GM23338 (cell line): ENCODE measurements at regions not wholly inside any gene's neighbourhood (a gene's known extent, or its start where the extent isn't known, plus 50 kb on each side); places are given as distances from the start of the nearest gene placed in this dataset.

Experiments used
- ATAC-seq: fragments of 200-7000 bp; cut with Tn5 transposase; 3 replicates; pipeline ENCODE4 v1.9.1; 2020
- DNase-seq: peaks from one replicate; pipeline ENCODE4 v3.0.0-alpha.2; 2015; ENCODE audit warnings: low spot score
- H2AFZ ChIP-seq: fragments of 200-600 bp; sonication (generic); 2 replicates; pipeline ENCODE4 v1.8.0; 2016; ENCODE audit warnings: antibody characterized with exemption, mild to moderate bottlenecking, moderate library complexity
- H3F3A ChIP-seq: fragments of 200-600 bp; sonication (generic); replicated peaks from 2 replicates; pipeline ENCODE4 v1.8.0; 2017; ENCODE audit warnings: antibody characterized with exemption, mixed run types, low read depth
- H3K27ac ChIP-seq: fragments of 200-600 bp; sonication (generic); 2 replicates; pipeline ENCODE4 v1.6.1; 2016; ENCODE audit warnings: low read depth
- H3K27me3 ChIP-seq: fragments of 200-600 bp; sonication (generic); 2 replicates; pipeline ENCODE4 v1.8.0; 2016; ENCODE audit warnings: mild to moderate bottlenecking, mixed run types, moderate library complexity; ENCODE audit not compliant: insufficient read depth
- H3K36me3 ChIP-seq: fragments of 200-600 bp; sonication (generic); 2 replicates; pipeline ENCODE4 v1.8.0; 2016; ENCODE audit warnings: mild to moderate bottlenecking; ENCODE audit not compliant: insufficient read depth
- H3K4me1 ChIP-seq: fragments of 200-600 bp; sonication (generic); 2 replicates; pipeline ENCODE4 v1.8.0; 2016; ENCODE audit warnings: mild to moderate bottlenecking, moderate library complexity; ENCODE audit not compliant: insufficient read depth
- H3K4me2 ChIP-seq: fragments of 200-600 bp; sonication (generic); 2 replicates; pipeline ENCODE4 v1.7.1; 2017; ENCODE audit warnings: mixed run types
- H3K4me3 ChIP-seq: fragments of 200-600 bp; sonication (generic); 2 replicates; pipeline ENCODE4 v1.6.1; 2016; ENCODE audit warnings: mixed run types
- H3K79me2 ChIP-seq: fragments of 200-600 bp; sonication (generic); replicated peaks from 2 replicates; pipeline ENCODE4 v1.8.0; 2017; ENCODE audit warnings: mild to moderate bottlenecking; ENCODE audit not compliant: insufficient read depth
- H3K9me2 ChIP-seq: fragments of 200-600 bp; sonication (generic); 2 replicates; pipeline ENCODE4 v1.8.0; 2017; ENCODE audit not compliant: insufficient read depth
- H4K20me1 ChIP-seq: fragments of 200-600 bp; sonication (generic); replicated peaks from 2 replicates; pipeline ENCODE4 v1.8.0; 2017; ENCODE audit warnings: mild to moderate bottlenecking; ENCODE audit not compliant: insufficient read depth
- H3K27ac Mint-ChIP-seq: 2 replicates; pipeline ENCODE4 v1.8.0; 2020; ENCODE audit warnings: inconsistent platforms, mild to moderate bottlenecking, moderate library complexity, mixed read lengths
- H3K27me3 Mint-ChIP-seq: 3 replicates; pipeline ENCODE4 v1.8.0; 2022; ENCODE audit warnings: low read depth, mild to moderate bottlenecking, moderate library complexity, mixed read lengths, inconsistent platforms; ENCODE audit not compliant: insufficient read depth, poor library complexity
- H3K36me3 Mint-ChIP-seq: 3 replicates; pipeline ENCODE4 v1.8.0; 2021; ENCODE audit warnings: low read depth, mild to moderate bottlenecking, inconsistent platforms, moderate library complexity, mixed read lengths
- H3K4me1 Mint-ChIP-seq: 3 replicates; pipeline ENCODE4 v1.8.0; 2020; ENCODE audit warnings: mild to moderate bottlenecking, inconsistent platforms, mixed read lengths
- H3K4me3 Mint-ChIP-seq: 3 replicates; pipeline ENCODE4 v1.8.0; 2021; ENCODE audit warnings: moderate library complexity, mild to moderate bottlenecking, inconsistent platforms, mixed read lengths
- H3K9me3 Mint-ChIP-seq: 3 replicates; pipeline ENCODE4 v1.8.0; 2020; ENCODE audit warnings: moderate library complexity, mild to moderate bottlenecking, inconsistent platforms, mixed read lengths
- CREB1 ChIP-seq: fragments of 250-450 bp; sonication (Bioruptor Pico); IDR thresholded peaks from 2 replicates; pipeline ENCODE4 v1.5.0; 2020; ENCODE audit warnings: low read depth, mild to moderate bottlenecking, moderate library complexity
- EZH2 ChIP-seq: fragments of 200-600 bp; sonication (generic); IDR thresholded peaks from one replicate; pipeline ENCODE4 v1.8.0; 2017; ENCODE audit warnings: antibody characterized with exemption, mild to moderate bottlenecking, low read depth; ENCODE audit not compliant: unreplicated experiment
- EZH2phosphoT487 ChIP-seq: fragments of 200-600 bp; sonication (generic); IDR thresholded peaks from one replicate; pipeline ENCODE4 v1.8.1; 2018; ENCODE audit warnings: antibody characterized with exemption; ENCODE audit not compliant: unreplicated experiment
- JUNB ChIP-seq: IDR thresholded peaks from one replicate; pipeline ENCODE4 v1.6.1; 2016; ENCODE audit warnings: antibody characterized with exemption; ENCODE audit not compliant: unreplicated experiment
- NANOG ChIP-seq: IDR thresholded peaks from 2 replicates; pipeline ENCODE4 v1.6.1; 2016; ENCODE audit warnings: antibody characterized with exemption, borderline replicate concordance
- POLR2AphosphoS5 ChIP-seq: IDR thresholded peaks from 2 replicates; pipeline ENCODE4 v1.6.1; 2016; ENCODE audit warnings: antibody characterized with exemption, low read depth
- STAT1 ChIP-seq: IDR thresholded peaks from one replicate; pipeline ENCODE4 v1.6.1; 2016; ENCODE audit warnings: antibody characterized with exemption; ENCODE audit not compliant: unreplicated experiment
- ZNF114 ChIP-seq: fragments of 250-450 bp; sonication (Bioruptor Pico); IDR thresholded peaks from 2 replicates; pipeline ENCODE4 v1.5.0; 2020; ENCODE audit warnings: mild to moderate bottlenecking, moderate library complexity
- ZNF331 ChIP-seq: fragments of 250-450 bp; sonication (Bioruptor Pico); IDR thresholded peaks from 2 replicates; pipeline ENCODE4 v1.5.0; 2020; ENCODE audit warnings: low read depth, mild to moderate bottlenecking, moderate library complexity
- TF ChIP-seq, protein P1 (sequence below): IDR thresholded peaks from 2 replicates; pipeline ENCODE4 v1.6.1; 2016; ENCODE audit warnings: antibody characterized with exemption
- TF ChIP-seq, protein P2 (sequence below), 2 experiments: fragments of 200-600 bp in 1 of 2; sonication (generic) in 1 of 2; conservative IDR thresholded peaks; 2 replicates each; pipeline versions ENCODE4 v1.5.1 to v1.6.1; 2016 to 2017; ENCODE audit warnings: antibody characterized with exemption in 2 of 2, low read depth in 2 of 2, mild to moderate bottlenecking in 2 of 2, moderate library complexity in 1 of 2
- TF ChIP-seq, protein P3 (sequence below): IDR thresholded peaks from one replicate; pipeline ENCODE4 v1.6.1; 2018; ENCODE audit warnings: antibody characterized with exemption; ENCODE audit not compliant: unreplicated experiment
- TF ChIP-seq, protein P4 (sequence below): fragments of 250-450 bp; sonication (Bioruptor Pico); IDR thresholded peaks from 2 replicates; pipeline ENCODE4 v1.5.0; 2020; ENCODE audit warnings: mild to moderate bottlenecking, moderate library complexity

DNA sequence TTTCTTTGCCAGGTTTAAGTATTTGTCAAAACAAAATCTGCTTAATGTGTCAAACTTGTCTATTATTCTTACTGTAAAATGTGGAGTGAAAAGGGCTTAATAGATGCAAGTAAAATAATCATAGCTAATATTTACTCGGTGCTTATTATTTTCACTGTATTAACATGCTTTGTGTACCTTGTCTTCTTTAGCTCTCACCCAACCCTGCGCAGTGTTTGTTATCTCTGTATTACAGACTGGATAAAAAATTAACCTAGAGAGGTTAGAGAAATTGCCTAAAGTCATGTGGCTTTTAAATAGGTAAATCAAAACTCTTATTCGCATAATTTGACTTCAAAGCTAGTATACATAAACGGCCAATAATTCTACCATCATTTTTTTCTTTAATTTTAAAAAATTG, 1864.8 kb downstream of the MAT2B start:
- Histone ChIP-seq H3K36me3 (no peaks in the 10 kb centered on the region), H3K4me3 (no peak overlapping the region), H3K79me2 (no peaks in the 10 kb centered on the region), H4K20me1 (no peaks in the 10 kb centered on the region), H3K27ac (no peak overlapping the region), H2AFZ (no peak overlapping the region), H3K27me3 (no peaks in the 10 kb centered on the region), H3F3A (no peaks in the 10 kb centered on the region), H3K4me2 (no peak overlapping the region), H3K4me1 (no peaks in the 10 kb centered on the region), H3K9me2 (no peaks in the 10 kb centered on the region)
- Mint-ChIP-seq H3K27me3 (peaks cover 2% of the 10 kb centered on the region), H3K4me1 (no peaks in the 10 kb centered on the region), H3K27ac (no peak overlapping the region), H3K4me3 (no peak overlapping the region), H3K9me3 (no peaks in the 10 kb centered on the region), H3K36me3 (no peaks in the 10 kb centered on the region)
- DNase-seq (no peak), ATAC-seq (no peak)
- TF ChIP-seq STAT1 (no peak), NANOG (no peak), EZH2 (no peak), CREB1 (CRISPR knock-in tag) (no peak), ZNF114 (CRISPR knock-in tag) (no peak), JUNB (no peak), POLR2AphosphoS5 (no peak), ZNF331 (CRISPR knock-in tag) (no peak), EZH2phosphoT487 (no peak)
- TF ChIP-seq, protein P1, sequence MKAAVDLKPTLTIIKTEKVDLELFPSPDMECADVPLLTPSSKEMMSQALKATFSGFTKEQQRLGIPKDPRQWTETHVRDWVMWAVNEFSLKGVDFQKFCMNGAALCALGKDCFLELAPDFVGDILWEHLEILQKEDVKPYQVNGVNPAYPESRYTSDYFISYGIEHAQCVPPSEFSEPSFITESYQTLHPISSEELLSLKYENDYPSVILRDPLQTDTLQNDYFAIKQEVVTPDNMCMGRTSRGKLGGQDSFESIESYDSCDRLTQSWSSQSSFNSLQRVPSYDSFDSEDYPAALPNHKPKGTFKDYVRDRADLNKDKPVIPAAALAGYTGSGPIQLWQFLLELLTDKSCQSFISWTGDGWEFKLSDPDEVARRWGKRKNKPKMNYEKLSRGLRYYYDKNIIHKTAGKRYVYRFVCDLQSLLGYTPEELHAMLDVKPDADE: no peak
- TF ChIP-seq, protein P2, sequence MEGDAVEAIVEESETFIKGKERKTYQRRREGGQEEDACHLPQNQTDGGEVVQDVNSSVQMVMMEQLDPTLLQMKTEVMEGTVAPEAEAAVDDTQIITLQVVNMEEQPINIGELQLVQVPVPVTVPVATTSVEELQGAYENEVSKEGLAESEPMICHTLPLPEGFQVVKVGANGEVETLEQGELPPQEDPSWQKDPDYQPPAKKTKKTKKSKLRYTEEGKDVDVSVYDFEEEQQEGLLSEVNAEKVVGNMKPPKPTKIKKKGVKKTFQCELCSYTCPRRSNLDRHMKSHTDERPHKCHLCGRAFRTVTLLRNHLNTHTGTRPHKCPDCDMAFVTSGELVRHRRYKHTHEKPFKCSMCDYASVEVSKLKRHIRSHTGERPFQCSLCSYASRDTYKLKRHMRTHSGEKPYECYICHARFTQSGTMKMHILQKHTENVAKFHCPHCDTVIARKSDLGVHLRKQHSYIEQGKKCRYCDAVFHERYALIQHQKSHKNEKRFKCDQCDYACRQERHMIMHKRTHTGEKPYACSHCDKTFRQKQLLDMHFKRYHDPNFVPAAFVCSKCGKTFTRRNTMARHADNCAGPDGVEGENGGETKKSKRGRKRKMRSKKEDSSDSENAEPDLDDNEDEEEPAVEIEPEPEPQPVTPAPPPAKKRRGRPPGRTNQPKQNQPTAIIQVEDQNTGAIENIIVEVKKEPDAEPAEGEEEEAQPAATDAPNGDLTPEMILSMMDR (conservative IDR thresholded peaks at IDR 0.05; ENCODE audit: low read depth in 2 of 2): no peak
- TF ChIP-seq, protein P3, sequence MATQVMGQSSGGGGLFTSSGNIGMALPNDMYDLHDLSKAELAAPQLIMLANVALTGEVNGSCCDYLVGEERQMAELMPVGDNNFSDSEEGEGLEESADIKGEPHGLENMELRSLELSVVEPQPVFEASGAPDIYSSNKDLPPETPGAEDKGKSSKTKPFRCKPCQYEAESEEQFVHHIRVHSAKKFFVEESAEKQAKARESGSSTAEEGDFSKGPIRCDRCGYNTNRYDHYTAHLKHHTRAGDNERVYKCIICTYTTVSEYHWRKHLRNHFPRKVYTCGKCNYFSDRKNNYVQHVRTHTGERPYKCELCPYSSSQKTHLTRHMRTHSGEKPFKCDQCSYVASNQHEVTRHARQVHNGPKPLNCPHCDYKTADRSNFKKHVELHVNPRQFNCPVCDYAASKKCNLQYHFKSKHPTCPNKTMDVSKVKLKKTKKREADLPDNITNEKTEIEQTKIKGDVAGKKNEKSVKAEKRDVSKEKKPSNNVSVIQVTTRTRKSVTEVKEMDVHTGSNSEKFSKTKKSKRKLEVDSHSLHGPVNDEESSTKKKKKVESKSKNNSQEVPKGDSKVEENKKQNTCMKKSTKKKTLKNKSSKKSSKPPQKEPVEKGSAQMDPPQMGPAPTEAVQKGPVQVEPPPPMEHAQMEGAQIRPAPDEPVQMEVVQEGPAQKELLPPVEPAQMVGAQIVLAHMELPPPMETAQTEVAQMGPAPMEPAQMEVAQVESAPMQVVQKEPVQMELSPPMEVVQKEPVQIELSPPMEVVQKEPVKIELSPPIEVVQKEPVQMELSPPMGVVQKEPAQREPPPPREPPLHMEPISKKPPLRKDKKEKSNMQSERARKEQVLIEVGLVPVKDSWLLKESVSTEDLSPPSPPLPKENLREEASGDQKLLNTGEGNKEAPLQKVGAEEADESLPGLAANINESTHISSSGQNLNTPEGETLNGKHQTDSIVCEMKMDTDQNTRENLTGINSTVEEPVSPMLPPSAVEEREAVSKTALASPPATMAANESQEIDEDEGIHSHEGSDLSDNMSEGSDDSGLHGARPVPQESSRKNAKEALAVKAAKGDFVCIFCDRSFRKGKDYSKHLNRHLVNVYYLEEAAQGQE: no peak
- TF ChIP-seq, protein P4, sequence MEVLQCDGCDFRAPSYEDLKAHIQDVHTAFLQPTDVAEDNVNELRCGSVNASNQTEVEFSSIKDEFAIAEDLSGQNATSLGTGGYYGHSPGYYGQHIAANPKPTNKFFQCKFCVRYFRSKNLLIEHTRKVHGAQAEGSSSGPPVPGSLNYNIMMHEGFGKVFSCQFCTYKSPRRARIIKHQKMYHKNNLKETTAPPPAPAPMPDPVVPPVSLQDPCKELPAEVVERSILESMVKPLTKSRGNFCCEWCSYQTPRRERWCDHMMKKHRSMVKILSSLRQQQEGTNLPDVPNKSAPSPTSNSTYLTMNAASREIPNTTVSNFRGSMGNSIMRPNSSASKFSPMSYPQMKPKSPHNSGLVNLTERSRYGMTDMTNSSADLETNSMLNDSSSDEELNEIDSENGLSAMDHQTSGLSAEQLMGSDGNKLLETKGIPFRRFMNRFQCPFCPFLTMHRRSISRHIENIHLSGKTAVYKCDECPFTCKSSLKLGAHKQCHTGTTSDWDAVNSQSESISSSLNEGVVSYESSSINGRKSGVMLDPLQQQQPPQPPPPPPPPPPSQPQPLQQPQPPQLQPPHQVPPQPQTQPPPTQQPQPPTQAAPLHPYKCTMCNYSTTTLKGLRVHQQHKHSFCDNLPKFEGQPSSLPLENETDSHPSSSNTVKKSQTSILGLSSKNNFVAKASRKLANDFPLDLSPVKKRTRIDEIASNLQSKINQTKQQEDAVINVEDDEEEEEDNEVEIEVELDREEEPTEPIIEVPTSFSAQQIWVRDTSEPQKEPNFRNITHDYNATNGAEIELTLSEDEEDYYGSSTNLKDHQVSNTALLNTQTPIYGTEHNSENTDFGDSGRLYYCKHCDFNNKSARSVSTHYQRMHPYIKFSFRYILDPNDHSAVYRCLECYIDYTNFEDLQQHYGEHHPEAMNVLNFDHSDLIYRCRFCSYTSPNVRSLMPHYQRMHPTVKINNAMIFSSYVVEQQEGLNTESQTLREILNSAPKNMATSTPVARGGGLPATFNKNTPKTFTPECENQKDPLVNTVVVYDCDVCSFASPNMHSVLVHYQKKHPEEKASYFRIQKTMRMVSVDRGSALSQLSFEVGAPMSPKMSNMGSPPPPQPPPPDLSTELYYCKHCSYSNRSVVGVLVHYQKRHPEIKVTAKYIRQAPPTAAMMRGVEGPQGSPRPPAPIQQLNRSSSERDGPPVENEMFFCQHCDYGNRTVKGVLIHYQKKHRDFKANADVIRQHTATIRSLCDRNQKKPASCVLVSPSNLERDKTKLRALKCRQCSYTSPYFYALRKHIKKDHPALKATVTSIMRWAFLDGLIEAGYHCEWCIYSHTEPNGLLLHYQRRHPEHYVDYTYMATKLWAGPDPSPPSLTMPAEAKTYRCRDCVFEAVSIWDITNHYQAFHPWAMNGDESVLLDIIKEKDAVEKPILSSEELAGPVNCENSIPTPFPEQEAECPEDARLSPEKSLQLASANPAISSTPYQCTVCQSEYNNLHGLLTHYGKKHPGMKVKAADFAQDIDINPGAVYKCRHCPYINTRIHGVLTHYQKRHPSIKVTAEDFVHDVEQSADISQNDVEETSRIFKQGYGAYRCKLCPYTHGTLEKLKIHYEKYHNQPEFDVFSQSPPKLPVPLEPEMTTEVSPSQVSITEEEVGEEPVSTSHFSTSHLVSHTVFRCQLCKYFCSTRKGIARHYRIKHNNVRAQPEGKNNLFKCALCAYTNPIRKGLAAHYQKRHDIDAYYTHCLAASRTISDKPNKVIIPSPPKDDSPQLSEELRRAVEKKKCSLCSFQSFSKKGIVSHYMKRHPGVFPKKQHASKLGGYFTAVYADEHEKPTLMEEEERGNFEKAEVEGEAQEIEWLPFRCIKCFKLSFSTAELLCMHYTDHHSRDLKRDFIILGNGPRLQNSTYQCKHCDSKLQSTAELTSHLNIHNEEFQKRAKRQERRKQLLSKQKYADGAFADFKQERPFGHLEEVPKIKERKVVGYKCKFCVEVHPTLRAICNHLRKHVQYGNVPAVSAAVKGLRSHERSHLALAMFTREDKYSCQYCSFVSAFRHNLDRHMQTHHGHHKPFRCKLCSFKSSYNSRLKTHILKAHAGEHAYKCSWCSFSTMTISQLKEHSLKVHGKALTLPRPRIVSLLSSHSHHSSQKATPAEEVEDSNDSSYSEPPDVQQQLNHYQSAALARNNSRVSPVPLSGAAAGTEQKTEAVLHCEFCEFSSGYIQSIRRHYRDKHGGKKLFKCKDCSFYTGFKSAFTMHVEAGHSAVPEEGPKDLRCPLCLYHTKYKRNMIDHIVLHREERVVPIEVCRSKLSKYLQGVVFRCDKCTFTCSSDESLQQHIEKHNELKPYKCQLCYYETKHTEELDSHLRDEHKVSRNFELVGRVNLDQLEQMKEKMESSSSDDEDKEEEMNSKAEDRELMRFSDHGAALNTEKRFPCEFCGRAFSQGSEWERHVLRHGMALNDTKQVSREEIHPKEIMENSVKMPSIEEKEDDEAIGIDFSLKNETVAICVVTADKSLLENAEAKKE (CRISPR knock-in tag): no peak
